Hematopoietic multipotent progenitor cell treated with erythropoietin and hydrocortisone succinate and interleukin-3 and kit ligand, for 4 days (in vitro differentiated cells): ENCODE measurements at regions not wholly inside any gene's neighbourhood (a gene's known extent, or its start where the extent isn't known, plus 50 kb on each side); places are given as distances from the start of the nearest gene placed in this dataset.
A peak's percentile ranks its signal among the peaks of the same experiment; 100 is the strongest.
"Not testable (repeated sequence)": the region's sequence is repeated elsewhere in the genome, so short reads cannot be mapped to it uniquely, and the experiment has no call there.

ENCODE experiments used
- DNase-seq: peaks from one replicate; pipeline ENCODE4 v3.0.0-alpha.2; 2015

DNA sequence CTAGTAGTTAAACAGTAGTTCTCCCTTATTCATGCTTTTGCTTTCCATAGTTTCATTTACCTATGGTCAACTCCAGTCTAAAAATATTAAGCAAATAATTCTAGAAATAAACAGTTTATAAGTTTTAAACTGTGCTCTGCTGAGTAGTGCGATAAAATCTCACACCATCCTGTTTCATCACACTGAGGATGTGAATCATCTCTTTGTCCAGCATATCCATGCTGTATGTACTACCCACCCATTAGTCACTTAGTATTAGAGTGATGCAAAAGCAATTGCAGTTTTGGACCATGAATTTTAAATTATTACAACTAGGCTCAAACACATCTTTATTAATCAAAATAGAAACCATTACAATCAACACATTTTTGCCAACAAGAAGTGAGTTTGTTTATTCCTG is 187.4 kb downstream of the TEX13C start:
- DNase-seq: peak; percentile 13

GRCh38 chrX:125520029-125520428 is 200.4 kb downstream of the TEX13C start:
- DNase-seq: no peak

DNA sequence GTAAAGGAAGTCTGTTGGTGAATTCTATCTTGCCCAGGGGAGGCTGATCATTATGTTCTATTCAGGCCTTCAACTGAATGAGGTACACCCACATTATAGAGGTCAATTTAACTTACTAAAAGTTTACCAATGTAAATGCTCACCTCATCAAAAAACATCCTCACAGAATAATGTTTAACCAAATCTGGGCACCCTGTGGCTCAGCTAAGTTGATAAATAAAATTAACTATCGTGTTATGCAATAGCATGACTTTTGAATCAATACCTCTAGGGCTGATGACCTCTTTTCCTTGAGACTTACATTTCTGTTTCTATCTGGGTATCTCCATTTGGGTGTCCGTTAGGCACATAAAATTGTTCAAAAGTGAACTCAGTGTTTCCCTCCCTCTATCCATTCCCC is 203.1 kb downstream of the TEX13C start:
- DNase-seq: no peak

- DNase-seq: no peak
Observed at GRCh38 chrX:125532411-125533089, 212.9 kb downstream of the TEX13C start.

- DNase-seq: no peak
Observed at GRCh38 chrX:125533352-125533751, 213.7 kb downstream of the TEX13C start.

DNA sequence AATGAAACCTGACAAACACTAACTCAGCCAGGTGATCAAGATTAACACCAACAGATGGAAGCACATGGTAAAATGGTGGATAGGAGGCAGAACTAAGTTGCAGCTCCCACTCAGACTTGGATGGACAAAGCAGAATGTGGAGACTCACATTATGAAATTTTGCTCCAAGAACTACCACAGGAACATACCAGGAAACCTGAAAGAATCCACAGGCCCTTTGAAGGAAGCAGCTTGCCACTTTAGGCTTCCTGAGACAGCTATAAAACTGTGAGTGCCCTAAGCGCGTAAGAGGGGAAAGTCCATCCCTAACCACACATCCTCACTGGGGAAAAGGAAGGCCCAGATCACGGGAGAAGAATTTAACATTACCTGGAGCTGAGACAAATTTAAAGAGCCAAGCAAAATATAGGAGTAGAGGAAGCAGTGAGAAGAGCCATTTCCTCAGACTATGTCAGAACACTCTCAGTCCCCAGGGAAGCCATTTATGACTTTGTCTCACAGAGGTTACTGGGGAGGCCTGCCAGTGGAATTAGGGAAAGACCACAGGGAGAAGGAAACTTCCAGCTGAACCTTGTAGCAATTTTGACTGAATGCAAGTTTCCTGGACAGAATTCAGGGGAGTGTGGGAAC is 224.5 kb downstream of the TEX13C start:
- no peak for DNase-seq

DNA sequence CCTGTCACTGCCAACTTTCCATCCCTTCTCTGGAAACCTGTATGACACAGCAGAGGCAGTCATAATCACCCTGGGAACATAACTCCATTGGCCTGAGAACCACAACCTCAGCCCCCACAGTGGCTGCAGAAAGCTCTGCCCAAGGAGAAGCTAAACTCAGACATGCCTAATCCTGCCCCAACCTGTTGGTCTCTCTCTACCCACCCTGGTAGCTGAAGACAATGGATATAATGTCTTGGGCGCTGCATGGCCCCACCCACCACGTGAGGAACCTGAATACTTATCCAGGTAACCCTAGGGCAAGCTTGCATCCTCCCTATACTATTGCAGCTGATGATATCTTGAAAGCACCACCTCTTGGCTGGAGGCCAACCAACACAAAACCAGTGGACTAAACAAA is 225.2 kb downstream of the TEX13C start:
- no peak for DNase-seq

- DNase-seq: no peak
Observed at GRCh38 chrX:125577479-125577878, 257.8 kb downstream of the TEX13C start.

DNA sequence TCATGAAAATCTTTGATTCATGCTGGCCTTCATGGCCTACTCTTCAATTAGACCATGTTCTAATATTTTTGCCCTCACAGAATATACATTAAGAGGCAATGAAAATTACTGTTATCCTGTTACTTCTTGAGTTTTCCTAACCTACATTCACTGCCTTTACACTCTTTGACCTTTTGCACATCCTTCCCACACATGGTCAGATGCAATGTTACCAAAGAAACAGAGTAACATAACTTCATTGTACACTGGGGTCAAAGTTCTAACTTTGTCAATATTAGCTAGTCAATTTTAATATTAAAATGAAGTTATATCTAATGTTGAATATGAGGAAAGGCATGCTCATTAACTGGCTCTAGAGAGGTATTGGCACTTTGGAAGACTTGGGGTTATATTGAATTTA is 284.8 kb downstream of the TEX13C start:
- DNase-seq: no peak

DNA sequence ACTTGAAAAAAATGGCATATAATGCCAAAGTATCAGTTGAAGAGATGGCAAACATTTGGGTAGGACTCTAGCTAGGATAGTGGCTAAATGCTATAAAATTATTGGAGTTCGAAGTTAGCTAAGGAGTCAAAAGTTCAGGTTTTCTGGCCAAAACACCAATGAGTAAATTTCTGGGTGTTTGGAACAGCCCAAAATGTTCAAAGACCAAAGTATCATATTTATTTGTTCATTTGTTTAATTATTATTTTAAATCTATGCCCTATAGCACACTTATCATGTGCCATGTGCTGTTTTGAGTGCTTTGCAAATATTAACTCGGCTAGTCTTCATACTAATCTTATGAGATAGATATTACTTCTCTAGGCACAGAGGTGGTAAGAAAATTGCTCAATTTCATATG is 285.5 kb downstream of the TEX13C start:
- DNase-seq: no peak

DNA sequence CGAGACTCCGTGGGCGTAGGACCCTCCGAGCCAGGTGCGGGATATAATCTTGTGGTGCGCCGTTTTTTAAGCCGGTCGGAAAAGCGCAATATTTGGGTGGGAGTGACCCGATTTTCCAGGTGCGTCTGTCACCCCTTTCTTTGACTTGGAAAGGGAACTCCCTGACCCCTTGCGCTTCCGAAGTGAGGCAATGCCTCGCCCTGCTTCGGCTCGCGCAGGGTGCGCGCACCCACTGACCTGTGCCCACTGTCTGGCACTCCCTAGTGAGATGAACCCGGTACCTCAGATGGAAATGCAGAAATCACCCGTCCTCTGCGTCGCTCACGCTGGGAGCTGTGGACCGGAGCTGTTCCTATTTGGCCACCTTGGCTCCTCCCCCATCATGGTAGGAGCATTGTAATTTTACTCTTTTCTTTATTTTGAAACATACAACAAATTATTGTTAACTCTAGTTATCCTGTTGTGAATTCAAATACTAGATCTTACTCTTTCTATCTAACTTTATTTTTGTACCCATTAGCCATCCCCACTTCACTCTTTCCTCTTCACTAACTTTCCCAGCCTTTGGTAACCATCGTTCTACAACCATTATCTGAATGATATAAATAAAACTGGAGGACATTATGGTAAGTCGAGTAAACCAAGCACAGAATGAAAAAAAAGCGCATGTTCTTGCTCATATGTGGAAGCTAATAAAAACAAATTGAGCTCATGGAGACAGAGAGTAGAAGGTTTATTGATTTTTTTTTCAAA is 295.1 kb downstream of the TEX13C start:
- not testable (repeated sequence) for DNase-seq

DNA sequence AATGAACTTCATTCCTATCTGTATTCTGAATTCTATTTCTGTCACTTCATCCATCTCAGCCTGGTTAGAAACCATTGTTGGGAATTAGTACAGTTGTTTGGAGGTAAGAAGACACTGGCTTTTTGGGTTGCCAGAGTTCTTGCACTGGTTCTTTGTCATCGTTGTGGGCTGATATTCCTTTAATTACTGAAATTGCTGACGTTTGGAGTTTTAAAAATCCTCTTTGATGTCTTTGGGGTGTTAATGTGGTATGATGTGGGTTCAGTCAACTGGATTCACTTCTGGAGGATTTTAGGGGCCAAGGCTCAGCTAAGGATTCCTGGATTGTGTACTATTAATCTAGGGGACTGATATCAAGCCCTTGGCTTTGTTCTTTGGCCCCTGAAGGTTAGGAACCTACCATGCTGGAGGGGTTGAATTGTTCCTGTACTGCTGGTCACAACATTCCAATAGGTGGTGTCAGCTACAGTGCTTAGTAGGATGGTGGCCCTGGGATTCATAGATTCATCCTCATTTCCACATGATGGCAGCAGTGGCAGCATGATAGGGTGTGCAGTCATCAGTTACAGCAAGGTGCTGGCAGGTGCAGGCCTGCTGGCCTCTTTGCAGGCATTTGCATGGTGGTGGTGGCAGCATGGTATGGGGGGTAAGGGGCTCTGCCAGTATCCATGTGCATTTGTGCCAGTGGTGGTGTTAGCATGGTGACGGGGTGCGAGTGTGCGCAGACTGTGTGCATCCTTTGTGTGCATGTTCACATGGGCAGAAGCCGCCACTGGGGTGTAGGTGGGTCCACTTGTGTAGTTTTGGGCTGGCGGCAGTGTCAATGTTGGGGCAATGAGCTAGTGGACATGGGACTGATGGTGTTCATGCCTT is 301.3 kb downstream of the TEX13C start:
- DNase-seq: no peak

- no peak for DNase-seq
Observed at GRCh38 chrX:125621588-125621927, 301.9 kb downstream of the TEX13C start.

- no peak for DNase-seq
Observed at GRCh38 chrX:125622899-125623298, 303.2 kb downstream of the TEX13C start.

DNA sequence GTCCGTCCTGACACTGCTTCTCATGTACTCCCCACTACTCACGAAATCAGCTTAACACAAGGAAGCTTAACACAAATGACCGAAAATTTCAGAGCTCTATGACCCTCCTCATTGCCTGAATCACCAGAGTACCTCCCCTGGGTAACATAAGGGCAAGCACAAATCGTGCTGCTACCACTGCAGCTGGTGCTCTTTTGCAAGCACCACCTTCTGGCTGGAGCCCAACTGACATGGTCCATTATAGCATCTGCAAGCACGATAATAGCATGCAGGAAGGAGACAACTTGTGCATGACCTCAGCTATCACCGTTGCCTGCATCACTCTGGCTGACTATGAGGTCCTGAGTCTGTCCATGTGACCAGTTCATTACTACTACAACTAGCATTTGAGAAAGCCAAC is 308.0 kb downstream of the TEX13C start:
- no peak for DNase-seq

- DNase-seq: no peak
Observed at GRCh38 chrX:125628435-125628834, 308.8 kb downstream of the TEX13C start.

- no peak for DNase-seq
Observed at GRCh38 chrX:125641405-125641804, 321.7 kb downstream of the TEX13C start.

- DNase-seq: peak; percentile 19
Observed at GRCh38 chrX:125646195-125646594, 326.5 kb downstream of the TEX13C start.

DNA sequence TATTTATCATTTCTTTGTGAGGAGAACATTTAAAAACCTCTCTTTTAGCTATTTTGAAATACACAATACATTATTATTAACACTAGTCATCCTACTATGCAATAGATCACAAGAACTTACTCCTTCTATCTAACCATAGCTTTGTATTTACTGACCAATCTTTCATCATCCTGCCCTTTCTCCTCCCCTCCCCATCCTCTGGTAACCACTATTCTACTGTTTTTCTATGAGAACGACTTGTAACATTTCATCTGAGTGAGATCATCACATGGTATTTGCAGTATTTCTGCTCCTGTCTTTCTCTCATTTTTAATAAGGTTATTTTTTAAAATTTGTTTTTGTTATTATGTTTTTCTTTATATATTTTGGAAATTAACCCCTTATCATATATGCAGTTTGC is 331.8 kb downstream of the TEX13C start:
- no peak for DNase-seq

- no peak for DNase-seq
Observed at GRCh38 chrX:125654501-125654900, 334.8 kb downstream of the TEX13C start.

DNA sequence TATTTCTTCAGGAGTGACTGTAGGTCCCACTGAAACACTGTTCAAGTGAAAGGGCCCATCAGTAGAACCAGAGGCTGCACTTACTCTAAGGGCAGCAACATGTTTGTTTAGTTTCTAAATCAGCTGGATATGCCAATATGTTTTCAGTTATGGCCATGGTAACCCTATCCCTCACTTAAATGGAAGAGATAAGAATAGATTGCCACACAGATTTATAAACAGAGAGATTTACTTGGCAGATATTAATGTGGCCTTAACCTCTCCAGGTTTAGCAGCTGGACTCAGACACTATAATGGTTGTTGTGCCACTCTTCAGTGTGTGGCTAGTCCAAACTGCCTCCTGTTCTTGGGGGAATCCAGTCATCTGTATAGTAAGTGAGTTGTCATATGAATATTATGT is 354.1 kb downstream of the TEX13C start:
- DNase-seq: no peak

- no peak for DNase-seq
Observed at GRCh38 chrX:125678258-125678657, 358.6 kb downstream of the TEX13C start.

GRCh38 chrX:125680366-125680765 is 360.7 kb downstream of the TEX13C start:
- no peak for DNase-seq
